Effector memory CD4-positive, alpha-beta T cell (primary cell): ENCODE measurements at regions not wholly inside any gene's neighbourhood (a gene's known extent, or its start where the extent isn't known, plus 50 kb on each side); places are given as distances from the start of the nearest gene placed in this dataset.

Source experiments
- DNase-seq, 3 donors: peaks; one replicate each; pipeline ENCODE4 v3.0.0-alpha.2; 2020
- H3K27ac ChIP-seq: 2 replicates; pipeline ENCODE4 v1.7.0; 2013; ENCODE audit warnings: mild to moderate bottlenecking, low read length, moderate library complexity; ENCODE audit not compliant: insufficient read depth, poor library complexity, severe bottlenecking
- H3K27me3 ChIP-seq: replicated peaks from 2 replicates; pipeline ENCODE4 v1.7.0; 2013; ENCODE audit warnings: mild to moderate bottlenecking, low read length; ENCODE audit not compliant: insufficient read depth, control insufficient read depth, poor library complexity, severe bottlenecking
- H3K36me3 ChIP-seq: 2 replicates; pipeline ENCODE4 v1.7.0; 2013; ENCODE audit warnings: mild to moderate bottlenecking, low read length, moderate library complexity; ENCODE audit not compliant: control insufficient read depth, insufficient read depth
- H3K4me1 ChIP-seq: 2 replicates; pipeline ENCODE4 v1.7.0; 2013; ENCODE audit warnings: low read length, mild to moderate bottlenecking; ENCODE audit not compliant: control insufficient read depth, insufficient read depth, poor library complexity, severe bottlenecking
- H3K4me3 ChIP-seq: 2 replicates; pipeline ENCODE4 v1.7.0; 2013; ENCODE audit warnings: low read length, low read depth, mild to moderate bottlenecking; ENCODE audit not compliant: insufficient read depth, poor library complexity, severe bottlenecking
- H3K9me3 ChIP-seq: 2 replicates; pipeline ENCODE4 v1.7.0; 2013; ENCODE audit warnings: mild to moderate bottlenecking, low read length, moderate library complexity; ENCODE audit not compliant: control insufficient read depth

GRCh38 chr12:11962860-11963259 is 107.9 kb upstream of the BCL2L14 start:
- H3K4me1 ChIP-seq = no peaks in the 10 kb centered on the region

GRCh38 chr12:11963841-11964471 is 106.8 kb upstream of the BCL2L14 start:
- H3K36me3 ChIP-seq = no peaks in the 10 kb centered on the region
- no peaks in the 10 kb centered on the region for H3K27me3 ChIP-seq
- no peaks in the 10 kb centered on the region for H3K9me3 ChIP-seq
- H3K4me3 ChIP-seq = no peak overlapping the region
- no peak for DNase-seq
- no peaks in the 10 kb centered on the region for H3K4me1 ChIP-seq
- no peak overlapping the region for H3K27ac ChIP-seq

More at GRCh38 chr12:11962860-11963259, 107.9 kb upstream of the BCL2L14 start:
- Histone ChIP-seq H3K27me3 (no peaks in the 10 kb centered on the region), H3K36me3 (no peaks in the 10 kb centered on the region), H3K27ac (no peak overlapping the region), H3K4me3 (no peak overlapping the region), H3K9me3 (no peaks in the 10 kb centered on the region)
- no peak for DNase-seq

DNA sequence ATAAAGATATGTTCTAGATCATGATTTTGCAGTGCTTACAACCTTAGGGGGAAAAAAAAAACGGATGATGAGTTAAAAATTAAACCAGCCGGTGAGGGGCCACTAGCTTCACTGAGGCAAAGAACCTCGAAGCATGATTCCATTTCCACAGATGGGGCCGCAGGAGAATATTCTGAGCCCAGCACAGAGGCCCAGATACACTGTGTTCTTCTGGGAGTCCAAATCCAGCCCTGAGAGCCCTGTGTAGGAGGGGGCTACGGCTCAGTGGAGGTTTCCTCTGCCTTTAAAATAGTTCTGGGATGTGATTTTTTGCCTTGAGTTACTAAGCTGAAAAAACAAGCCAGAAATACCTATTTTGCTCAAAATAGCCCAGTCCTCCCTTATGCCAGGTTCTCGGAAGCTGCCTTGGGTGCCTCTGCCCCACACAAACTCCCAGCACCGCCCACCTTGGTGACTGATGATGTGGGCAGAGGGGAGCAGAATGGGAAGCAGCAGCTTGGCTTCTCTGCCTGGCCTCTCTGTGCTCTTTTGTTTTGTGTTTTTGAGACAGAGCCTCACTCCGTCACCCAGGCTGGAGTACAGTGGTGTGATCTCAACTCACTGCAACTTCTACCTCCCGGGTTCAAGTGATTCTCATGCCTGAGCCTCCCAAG is 105.4 kb upstream of the BCL2L14 start:
- H3K27ac ChIP-seq = no peak overlapping the region
- DNase-seq = no peak
- no peaks in the 10 kb centered on the region for H3K27me3 ChIP-seq
- H3K9me3 ChIP-seq = no peaks in the 10 kb centered on the region
- no peaks in the 10 kb centered on the region for H3K36me3 ChIP-seq
- no peaks in the 10 kb centered on the region for H3K4me1 ChIP-seq
- no peak overlapping the region for H3K4me3 ChIP-seq

- no peak overlapping the region for H3K27ac ChIP-seq
Measured at GRCh38 chr12:11967376-11968047, 103.2 kb upstream of the BCL2L14 start.

GRCh38 chr12:11968048-11968383 is 102.7 kb upstream of the BCL2L14 start:
- Histone ChIP-seq H3K4me1 (no peaks in the 10 kb centered on the region), H3K36me3 (no peaks in the 10 kb centered on the region), H3K27ac (no peak overlapping the region), H3K9me3 (no peaks in the 10 kb centered on the region), H3K4me3 (no peak overlapping the region), H3K27me3 (no peaks in the 10 kb centered on the region)
- no peak for DNase-seq

More at GRCh38 chr12:11967376-11968047, 103.2 kb upstream of the BCL2L14 start:
- Histone ChIP-seq H3K4me1 (no peaks in the 10 kb centered on the region), H3K9me3 (no peaks in the 10 kb centered on the region), H3K36me3 (no peaks in the 10 kb centered on the region), H3K4me3 (no peak overlapping the region), H3K27me3 (no peaks in the 10 kb centered on the region)
- no peak for DNase-seq

DNA sequence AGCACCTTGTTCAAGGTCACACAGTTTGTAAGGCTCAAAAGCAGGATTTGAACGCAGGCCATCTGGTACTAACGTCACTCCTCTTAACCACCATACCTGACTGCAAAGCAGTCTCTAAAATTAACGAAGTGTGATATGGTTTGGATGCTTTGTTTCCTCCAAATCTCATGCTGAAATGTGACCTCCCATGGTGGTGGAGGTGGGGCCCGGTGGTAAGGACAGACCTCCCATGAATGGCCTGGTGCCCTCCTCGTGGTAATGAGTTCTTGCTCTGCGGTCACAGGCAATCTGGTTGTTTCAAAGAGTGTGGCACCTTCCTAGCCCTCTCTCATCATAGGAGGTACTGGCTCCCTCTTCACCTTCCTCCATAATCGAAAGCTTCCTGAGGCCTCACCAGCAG is 102.2 kb upstream of the BCL2L14 start:
- no peak for DNase-seq
- Histone ChIP-seq H3K4me3 (no peak overlapping the region), H3K27me3 (no peaks in the 10 kb centered on the region), H3K9me3 (no peaks in the 10 kb centered on the region), H3K27ac (no peak overlapping the region), H3K4me1 (no peaks in the 10 kb centered on the region), H3K36me3 (no peaks in the 10 kb centered on the region)

GRCh38 chr12:11969437-11970154 is 101.1 kb upstream of the BCL2L14 start:
- no peaks in the 10 kb centered on the region for H3K9me3 ChIP-seq
- no peak overlapping the region for H3K27ac ChIP-seq
- no peaks in the 10 kb centered on the region for H3K27me3 ChIP-seq
- no peak for DNase-seq
- H3K4me3 ChIP-seq = no peak overlapping the region
- H3K36me3 ChIP-seq = no peaks in the 10 kb centered on the region
- no peaks in the 10 kb centered on the region for H3K4me1 ChIP-seq

DNA sequence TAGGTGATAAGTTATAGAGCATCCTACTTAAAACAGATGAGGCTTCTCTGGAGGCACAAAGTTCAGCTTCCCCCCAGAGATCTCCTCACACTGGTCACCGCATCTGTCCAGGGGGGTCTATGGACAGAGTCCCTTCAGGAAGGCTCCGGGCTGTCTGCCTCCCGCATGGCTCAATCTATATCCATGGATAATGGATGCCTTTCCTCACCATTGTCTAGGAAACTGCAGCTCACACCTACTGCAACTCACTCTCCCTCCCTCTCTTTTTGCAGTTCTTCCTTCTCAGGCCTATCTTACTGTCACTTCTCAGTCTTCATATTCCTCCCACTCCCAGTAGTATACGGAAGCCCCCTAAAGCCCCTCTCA is 100.6 kb upstream of the BCL2L14 start:
- Histone ChIP-seq H3K36me3 (no peaks in the 10 kb centered on the region), H3K9me3 (no peaks in the 10 kb centered on the region), H3K4me1 (no peaks in the 10 kb centered on the region), H3K27ac (no peak overlapping the region), H3K27me3 (no peaks in the 10 kb centered on the region), H3K4me3 (no peak overlapping the region)
- no peak for DNase-seq

DNA sequence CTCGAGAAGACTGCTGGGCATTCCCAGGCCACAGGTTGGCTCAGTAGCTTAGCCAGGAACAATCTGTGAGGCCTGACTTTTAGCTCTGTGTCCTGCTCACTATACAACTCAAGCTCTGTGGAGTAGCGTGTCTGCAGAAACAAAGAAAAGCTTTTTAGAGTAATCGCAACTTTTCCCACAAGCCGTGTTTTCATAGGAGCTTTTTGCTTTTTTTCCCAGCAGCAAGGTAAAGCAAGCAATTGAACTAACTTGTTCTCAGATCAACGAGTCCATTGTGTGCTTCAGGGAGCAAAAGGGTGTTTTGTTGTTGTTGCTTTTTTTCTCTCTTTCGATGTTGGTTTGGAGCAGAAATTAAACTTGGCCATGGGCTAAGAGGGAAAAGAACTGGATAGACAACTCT is 97.3 kb upstream of the BCL2L14 start:
- no peaks in the 10 kb centered on the region for H3K27me3 ChIP-seq
- H3K36me3 ChIP-seq = no peaks in the 10 kb centered on the region
- no peak for DNase-seq
- H3K9me3 ChIP-seq = no peaks in the 10 kb centered on the region
- H3K4me1 ChIP-seq = no peaks in the 10 kb centered on the region
- H3K4me3 ChIP-seq = no peak overlapping the region
- H3K27ac ChIP-seq = no peak overlapping the region

GRCh38 chr12:11976005-11976404 is 94.7 kb upstream of the BCL2L14 start:
- no peak overlapping the region for H3K27ac ChIP-seq
- H3K27me3 ChIP-seq = no peaks in the 10 kb centered on the region
- peaks cover 12% of the 10 kb centered on the region for H3K4me1 ChIP-seq
- H3K9me3 ChIP-seq = no peaks in the 10 kb centered on the region
- H3K36me3 ChIP-seq = no peaks in the 10 kb centered on the region
- H3K4me3 ChIP-seq = no peak overlapping the region
- no peak for DNase-seq
